Astrocyte of the hippocampus (primary cell): ENCODE measurements at regions not wholly inside any gene's neighbourhood (a gene's known extent, or its start where the extent isn't known, plus 50 kb on each side); places are given as distances from the start of the nearest gene placed in this dataset.

ENCODE experiments used
- DNase-seq: peaks from one replicate; pipeline ENCODE4 v3.0.0; 2011; ENCODE audit warnings: low read depth, low spot score

GRCh38 chr20:7399575-7399974 lies 540.7 kb downstream of the HAO1 start:
- no peak for DNase-seq

- DNase-seq: no peak
Observed at GRCh38 chr20:7406671-7407070, 533.6 kb downstream of the HAO1 start.

DNA sequence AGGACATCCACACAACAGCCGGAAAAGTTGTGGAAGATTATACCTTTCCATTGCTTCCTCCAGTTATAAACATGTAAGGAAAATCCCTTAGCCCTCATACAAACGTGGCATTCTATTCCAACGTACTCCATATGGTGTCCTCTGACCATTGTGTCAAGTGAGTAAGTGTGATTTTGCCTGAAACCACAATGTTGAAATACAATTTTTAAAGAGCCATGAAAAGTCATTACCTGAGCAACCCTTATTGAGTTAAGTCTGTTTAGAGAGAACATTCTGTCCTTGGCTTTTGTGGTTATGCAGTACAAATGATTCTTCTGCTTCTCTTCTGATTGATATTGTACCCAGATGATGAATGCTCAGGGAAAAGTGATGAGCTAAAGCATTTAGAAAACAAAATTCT lies 530.1 kb downstream of the HAO1 start:
- DNase-seq: no peak

- DNase-seq: no peak
Observed at GRCh38 chr20:7411075-7411474, 529.2 kb downstream of the HAO1 start.

GRCh38 chr20:7415427-7415826 lies 524.8 kb downstream of the HAO1 start:
- DNase-seq: no peak

DNA sequence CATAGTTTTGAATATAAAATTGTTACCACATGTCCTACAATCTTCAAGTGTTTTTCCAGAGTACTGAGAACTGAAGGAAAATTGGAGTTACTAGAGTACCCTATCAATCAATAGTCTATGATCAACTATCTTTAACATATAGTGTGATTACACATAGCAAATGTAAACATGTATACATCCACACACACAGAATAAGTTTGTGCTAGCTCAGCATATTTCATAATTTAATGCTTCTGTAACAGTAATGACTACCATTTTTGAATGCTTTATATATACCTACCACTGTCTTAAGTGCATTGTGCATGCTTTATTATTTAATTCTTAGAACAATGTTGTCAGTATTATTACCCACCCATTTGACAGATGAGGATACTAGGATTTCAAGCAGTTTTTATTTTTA lies 523.9 kb downstream of the HAO1 start:
- no peak for DNase-seq

DNA sequence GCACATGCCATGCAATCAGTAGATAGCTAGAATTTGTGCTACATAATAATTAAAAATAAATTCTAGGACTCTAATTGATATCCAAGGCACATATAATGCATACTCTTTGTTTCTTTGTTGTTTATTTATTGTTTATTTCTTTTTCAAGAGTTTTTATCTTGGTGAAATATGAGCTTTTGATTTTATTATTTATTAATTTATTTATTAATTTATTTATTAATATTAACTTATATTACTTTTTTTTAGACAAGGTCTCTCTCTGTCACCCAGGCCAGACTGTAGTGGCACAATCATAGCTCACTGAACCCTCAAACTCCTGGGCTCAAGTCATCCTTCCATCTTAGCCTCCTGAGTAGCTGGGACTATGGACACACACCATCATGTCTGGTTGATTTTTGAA lies 519.9 kb downstream of the HAO1 start:
- DNase-seq: no peak

- DNase-seq: no peak
Observed at GRCh38 chr20:7426890-7427496, 513.3 kb downstream of the HAO1 start.

- no peak for DNase-seq
Observed at GRCh38 chr20:7428946-7429345, 511.3 kb downstream of the HAO1 start.

DNA sequence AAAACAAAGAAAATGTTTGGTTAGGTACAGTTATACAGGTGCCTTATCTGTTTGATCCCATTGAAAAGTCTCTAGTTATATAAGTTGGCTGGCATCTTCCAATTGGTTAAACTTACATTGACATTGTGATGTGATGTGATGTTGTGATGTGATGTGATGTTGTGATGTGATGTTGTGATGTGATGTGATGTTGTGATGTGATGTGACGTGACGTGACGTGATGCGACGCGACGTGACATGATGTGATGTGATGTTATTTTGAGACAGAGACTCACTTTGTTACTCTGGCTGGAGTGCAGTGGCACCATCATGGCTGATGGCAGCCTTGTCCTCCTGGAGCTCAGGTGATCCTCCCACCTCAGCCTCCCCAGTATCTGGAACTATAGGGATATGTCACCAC lies 507.6 kb downstream of the HAO1 start:
- no peak for DNase-seq

DNA sequence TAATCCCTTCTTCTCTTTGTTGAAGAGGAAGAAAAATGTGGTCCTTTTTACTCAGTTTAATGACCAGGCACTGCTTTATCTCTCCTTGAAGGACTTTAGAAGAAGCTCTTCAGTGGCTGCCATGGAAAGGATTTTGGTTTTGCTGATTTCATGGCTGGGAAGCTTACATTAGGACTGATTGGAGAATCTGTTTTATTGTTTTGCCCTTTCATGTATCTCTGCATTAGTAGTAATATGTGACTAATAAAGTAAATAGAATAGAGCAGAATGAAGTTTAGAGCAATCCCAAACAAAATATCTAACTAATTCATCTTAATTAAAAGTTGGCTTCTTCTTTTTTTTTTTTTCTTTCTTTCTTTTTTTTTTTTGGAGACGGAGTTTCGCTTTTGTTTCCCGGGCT lies 502.9 kb downstream of the HAO1 start:
- DNase-seq: no peak

- DNase-seq: no peak
Observed at GRCh38 chr20:7449269-7449668, 491.0 kb downstream of the HAO1 start.

GRCh38 chr20:7452890-7453289 lies 487.4 kb downstream of the HAO1 start:
- no peak for DNase-seq

GRCh38 chr20:7454047-7454446 lies 486.2 kb downstream of the HAO1 start:
- DNase-seq: no peak

DNA sequence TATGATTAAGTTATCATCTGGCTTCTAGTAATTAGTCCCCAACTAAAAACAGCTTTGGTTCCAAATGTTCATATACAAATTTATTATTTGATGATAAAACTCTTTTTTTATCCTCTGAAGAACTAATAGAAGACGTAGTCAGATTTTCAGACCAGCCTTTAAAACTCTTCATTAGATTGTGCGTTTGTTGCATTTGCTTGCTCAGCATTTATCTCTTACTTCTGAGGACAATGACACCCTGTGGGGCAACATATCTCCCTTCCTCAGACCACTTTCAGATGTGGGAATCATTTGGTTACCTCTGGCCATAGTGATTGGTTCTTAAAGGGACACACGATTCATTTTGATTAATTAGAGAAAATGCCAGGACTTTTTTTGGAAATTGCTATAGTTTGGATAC lies 481.8 kb downstream of the HAO1 start:
- DNase-seq: no peak

DNA sequence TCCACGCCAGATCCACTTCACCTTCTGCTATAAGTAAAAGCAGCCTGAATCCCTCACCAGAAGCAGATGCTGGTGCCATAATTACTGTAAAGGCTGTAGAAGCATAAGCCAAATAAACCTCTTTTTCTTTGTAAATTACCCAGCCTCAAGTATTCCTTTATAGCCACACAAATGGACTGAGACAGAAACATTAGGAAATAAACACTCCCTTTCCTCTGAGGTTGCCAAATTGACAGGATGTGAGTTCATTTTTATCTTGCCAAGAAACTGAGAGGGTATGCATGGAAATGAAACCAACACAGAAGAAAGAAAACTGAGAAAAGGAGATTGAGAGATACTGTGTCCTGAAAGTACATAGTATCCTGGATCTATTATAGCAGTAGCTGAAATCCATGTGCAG lies 481.2 kb downstream of the HAO1 start:
- peak; percentile 1 for DNase-seq

DNA sequence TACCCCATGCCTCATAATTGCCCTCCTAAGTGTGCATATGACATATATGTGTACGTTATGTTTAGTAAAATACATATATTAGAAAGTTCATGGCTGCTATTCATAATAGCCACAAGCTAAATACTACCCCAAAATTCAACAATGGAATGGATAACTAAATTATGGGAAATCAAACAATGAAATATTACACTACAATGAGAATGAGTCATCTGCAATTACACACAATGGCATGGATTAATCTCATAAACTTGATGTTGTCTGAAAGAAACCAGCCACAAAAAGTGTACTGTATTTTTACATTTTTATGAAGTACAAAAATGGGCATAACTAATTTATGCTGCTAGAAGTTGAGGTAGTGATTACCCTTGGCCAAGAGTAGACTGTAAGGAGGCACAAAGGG lies 477.0 kb downstream of the HAO1 start:
- no peak for DNase-seq

- no peak for DNase-seq
Observed at GRCh38 chr20:7470912-7471311, 469.3 kb downstream of the HAO1 start.

DNA sequence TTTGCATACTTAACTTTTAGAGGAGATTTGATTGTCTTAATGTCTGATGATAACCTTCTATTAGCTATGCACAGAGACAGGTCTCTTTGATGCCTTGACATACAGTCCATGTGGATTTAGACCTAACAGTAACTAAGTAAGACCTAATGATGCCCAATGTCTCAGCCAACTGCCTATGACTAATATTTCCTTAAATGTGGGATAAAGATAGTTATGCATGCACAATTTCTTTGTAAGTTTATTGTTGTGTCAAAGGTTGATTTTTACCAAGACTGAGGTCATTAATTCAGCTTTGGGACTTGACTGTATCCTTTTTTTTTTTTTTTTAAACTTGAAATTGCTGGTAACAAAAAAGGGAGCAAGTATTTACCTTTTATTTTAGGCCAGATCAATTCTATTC lies 450.0 kb downstream of the HAO1 start:
- no peak for DNase-seq

GRCh38 chr20:7492257-7492656 lies 448.0 kb downstream of the HAO1 start:
- no peak for DNase-seq

DNA sequence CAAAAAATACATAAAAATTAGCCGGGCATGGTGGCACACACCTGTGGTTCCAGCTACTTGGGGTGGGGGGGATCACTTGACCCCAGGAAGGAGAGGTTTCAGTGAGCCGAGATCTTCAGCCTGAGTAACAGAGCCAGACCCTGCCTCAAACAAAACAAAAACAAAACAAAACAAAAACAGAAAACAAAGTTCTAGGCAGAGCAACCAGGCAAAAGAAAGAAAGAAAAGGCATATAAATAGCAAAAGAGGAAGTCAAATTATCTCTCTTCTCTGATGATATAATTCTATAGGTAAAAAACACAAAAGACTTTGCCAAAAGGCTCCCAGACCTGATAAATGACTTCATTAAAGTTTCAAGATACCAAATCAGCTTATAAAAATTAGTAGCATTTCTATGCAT lies 446.9 kb downstream of the HAO1 start:
- DNase-seq: no peak

DNA sequence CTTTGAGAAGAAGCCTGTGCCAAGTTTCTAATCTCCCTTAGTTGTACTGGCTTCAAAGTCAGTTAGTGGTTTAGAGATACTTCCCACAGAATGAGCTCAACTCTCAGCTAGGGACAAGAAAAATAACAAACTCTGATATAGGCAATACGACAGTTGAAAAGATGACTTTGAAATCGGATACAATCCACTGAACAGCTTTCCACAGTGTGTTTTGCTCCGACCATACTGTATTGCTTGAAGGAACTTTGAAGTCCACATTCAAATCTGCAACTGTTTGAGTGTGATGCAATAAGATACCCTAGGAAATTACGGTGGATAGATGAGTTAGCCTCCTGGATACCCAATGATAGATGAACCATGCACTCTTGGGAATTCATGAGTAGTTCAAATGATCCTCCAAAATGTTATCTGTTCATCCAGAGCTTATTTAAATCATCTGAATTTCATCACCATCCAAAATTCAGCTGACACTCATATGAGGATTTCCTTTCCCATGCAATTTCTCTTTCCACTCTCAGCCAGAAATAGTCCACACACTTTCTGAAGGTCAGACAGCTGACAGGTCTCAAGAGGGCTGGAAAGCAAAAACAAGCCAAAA lies 443.8 kb downstream of the HAO1 start:
- peak; percentile 45 for DNase-seq

DNA sequence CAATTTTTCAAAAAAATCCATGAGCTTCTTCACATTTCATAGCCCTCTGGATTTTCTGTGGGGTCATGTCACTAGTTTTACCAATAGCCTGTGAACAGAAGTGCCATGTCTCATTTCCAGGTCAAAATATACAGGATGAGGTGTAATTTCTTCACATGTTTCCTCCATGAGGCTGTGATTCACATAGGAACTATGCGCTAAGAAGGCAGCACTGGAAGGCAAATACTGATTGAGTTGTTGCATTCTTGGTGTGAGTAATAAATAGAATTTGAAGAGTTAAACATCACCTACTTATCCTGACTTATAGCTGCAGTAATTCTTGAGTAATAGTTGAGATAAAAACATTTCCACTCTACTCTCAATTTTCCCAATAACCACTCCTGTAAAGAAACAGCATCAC lies 442.3 kb downstream of the HAO1 start:
- peak; percentile 63 for DNase-seq

- DNase-seq: no peak
Observed at GRCh38 chr20:7499201-7499600, 441.1 kb downstream of the HAO1 start.
